GM23248 (cell line): ENCODE measurements at regions not wholly inside any gene's neighbourhood (a gene's known extent, or its start where the extent isn't known, plus 50 kb on each side); places are given as distances from the start of the nearest gene placed in this dataset.
A peak's percentile ranks its signal among the peaks of the same experiment; 100 is the strongest.

Source experiments
- DNase-seq: peaks from one replicate; pipeline ENCODE4 v3.0.0-alpha.2; 2015
- H2AFZ ChIP-seq: fragments of 200-600 bp; sonication (generic); 2 replicates; pipeline ENCODE4 v1.6.1; 2016; ENCODE audit warnings: antibody characterized with exemption
- H3F3A ChIP-seq: fragments of 200-600 bp; sonication (generic); 2 replicates; pipeline ENCODE4 v1.6.1; 2016; ENCODE audit warnings: mild to moderate bottlenecking, antibody characterized with exemption, mixed run types; ENCODE audit not compliant: insufficient read depth
- H3K27ac ChIP-seq: fragments of 200-600 bp; sonication (generic); 2 replicates; pipeline ENCODE4 v1.5.1; 2016; ENCODE audit warnings: mild to moderate bottlenecking
- H3K27me3 ChIP-seq: fragments of 200-600 bp; sonication (generic); replicated peaks from 2 replicates; pipeline ENCODE4 v1.6.1; 2016; ENCODE audit warnings: mild to moderate bottlenecking; ENCODE audit not compliant: insufficient read depth
- H3K36me3 ChIP-seq: fragments of 200-600 bp; sonication (generic); 2 replicates; pipeline ENCODE4 v1.6.1; 2016; ENCODE audit warnings: low read depth, mild to moderate bottlenecking
- H3K4me1 ChIP-seq: fragments of 200-600 bp; sonication (generic); 2 replicates; pipeline ENCODE4 v1.6.1; 2016; ENCODE audit warnings: mild to moderate bottlenecking; ENCODE audit not compliant: insufficient read depth
- H3K4me2 ChIP-seq: fragments of 200-600 bp; sonication (generic); one replicate; pipeline ENCODE4 v1.6.1; 2016; ENCODE audit warnings: mild to moderate bottlenecking; ENCODE audit not compliant: unreplicated experiment
- H3K4me3 ChIP-seq: fragments of 200-600 bp; sonication (generic); 2 replicates; pipeline ENCODE4 v1.5.1; 2016; ENCODE audit warnings: mild to moderate bottlenecking
- H3K79me2 ChIP-seq: fragments of 200-600 bp; sonication (generic); 2 replicates; pipeline ENCODE4 v1.6.1; 2016; ENCODE audit warnings: mild to moderate bottlenecking; ENCODE audit not compliant: insufficient read depth
- H3K9ac ChIP-seq: fragments of 200-600 bp; sonication (generic); 2 replicates; pipeline ENCODE4 v1.6.1; 2016; ENCODE audit warnings: mild to moderate bottlenecking
- H3K9me2 ChIP-seq: fragments of 200-600 bp; sonication (generic); 2 replicates; pipeline ENCODE4 v1.6.1; 2016; ENCODE audit warnings: mixed run types, mild to moderate bottlenecking, moderate library complexity; ENCODE audit not compliant: insufficient read depth
- H3K9me3 ChIP-seq: fragments of 200-600 bp; sonication (generic); one replicate; pipeline ENCODE4 v1.6.1; 2017; ENCODE audit warnings: low read depth
- H4K20me1 ChIP-seq: fragments of 200-600 bp; sonication (generic); 2 replicates; pipeline ENCODE4 v1.6.0; 2016; ENCODE audit not compliant: insufficient read depth
- EZH2 ChIP-seq: fragments of 200-600 bp; sonication (generic); IDR thresholded peaks from 2 replicates; pipeline ENCODE4 v1.6.1; 2018; ENCODE audit warnings: antibody characterized with exemption, mild to moderate bottlenecking; ENCODE audit not compliant: insufficient read depth, poor library complexity, severe bottlenecking
- EZH2phosphoT487 ChIP-seq: fragments of 200-600 bp; sonication (generic); IDR thresholded peaks from 2 replicates; pipeline ENCODE4 v1.6.1; 2018; ENCODE audit warnings: antibody characterized with exemption, moderate library complexity, mild to moderate bottlenecking, low read depth; ENCODE audit not compliant: insufficient read depth
- WGBS, 2 experiments: methylation state at CpG; one replicate each; pipeline ENCODE4 v1.1.6; 2015 to 2017; ENCODE audit warnings: low lambda C conversion rate in 2 of 2, low coverage in 1 of 2; ENCODE audit errors: missing lambda C conversion rate in 2 of 2; 5-methylcytosine and 5-hydroxymethylcytosine counted together
- in situ Hi-C: fragments of 300-500 bp; cut with MboI; formaldehyde crosslinking; loops from 2 replicates; pipeline ENCODE4 v1.15.0; 2020

DNA sequence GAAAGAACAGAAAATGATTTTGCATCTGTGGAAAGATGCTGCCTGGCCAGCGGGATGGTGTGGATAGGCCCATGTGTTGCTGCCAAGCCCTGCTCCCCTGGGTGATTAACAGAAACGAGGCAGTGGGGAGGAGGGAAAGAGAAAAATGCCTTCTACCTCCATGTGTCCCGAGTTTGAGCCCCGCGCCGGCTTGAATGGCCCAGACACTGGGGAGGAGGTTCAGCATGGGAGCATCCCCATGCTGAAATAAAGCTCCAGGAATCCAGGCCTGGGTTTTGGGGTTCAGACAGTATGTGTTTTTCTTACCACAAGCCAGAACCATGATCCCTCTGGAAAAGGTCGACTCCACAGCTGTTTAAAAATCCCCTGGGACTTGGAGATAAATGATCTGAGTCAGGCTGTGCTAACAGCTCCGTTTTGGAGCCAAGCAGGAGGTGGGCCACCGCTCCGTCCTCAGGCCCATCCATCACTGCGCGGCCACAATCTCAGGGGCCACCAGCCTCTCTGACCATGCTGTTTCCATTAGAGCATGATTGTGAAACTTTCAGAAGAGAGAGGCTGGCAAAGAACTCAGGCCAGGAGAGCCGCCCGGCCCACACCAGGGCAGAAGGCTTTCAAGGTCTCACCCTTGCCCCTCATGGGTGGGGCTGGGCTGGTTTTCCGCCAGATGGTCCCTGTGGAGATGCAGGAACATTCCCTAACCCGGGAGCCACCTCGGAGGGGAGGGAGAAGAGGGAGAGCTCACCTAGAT, 299.7 kb downstream of the ZEB1 start:
- H3K4me3 ChIP-seq, result no peak overlapping the region
- H2AFZ ChIP-seq, result no peak overlapping the region
- peaks cover 44% of the 10 kb centered on the region for H3F3A ChIP-seq
- H3K79me2 ChIP-seq, result no peaks in the 10 kb centered on the region
- H3K9ac ChIP-seq, result no peak overlapping the region
- TF ChIP-seq EZH2phosphoT487, result peak; percentile 72; the same call in 1 of the 2 replicates
- TF ChIP-seq EZH2, result no peak
- no peaks in the 10 kb centered on the region for H3K36me3 ChIP-seq
- 3 to 5% methylated on average over 17 of the region's 17 CpGs for WGBS, 2 experiments
- no peak overlapping the region for H3K27ac ChIP-seq
- no peaks in the 10 kb centered on the region for H4K20me1 ChIP-seq
- peak; percentile 89 for DNase-seq
- no peaks in the 10 kb centered on the region for H3K27me3 ChIP-seq
- H3K9me2 ChIP-seq, result no peaks in the 10 kb centered on the region
- H3K9me3 ChIP-seq, result no peaks in the 10 kb centered on the region
- H3K4me1 ChIP-seq, result peaks cover 55% of the 10 kb centered on the region
- peak overlapping the region; percentile 38 for H3K4me2 ChIP-seq
- in situ Hi-C loops, result no loop called here

- in situ Hi-C loops, result no loop called here
- no peaks in the 10 kb centered on the region for H3K79me2 ChIP-seq
- no peaks in the 10 kb centered on the region for H4K20me1 ChIP-seq
- H3K9ac ChIP-seq, result no peak overlapping the region
- TF ChIP-seq EZH2phosphoT487, result no peak
- TF ChIP-seq EZH2, result no peak
- H2AFZ ChIP-seq, result no peak overlapping the region
- no peaks in the 10 kb centered on the region for H3K27me3 ChIP-seq
- no peaks in the 10 kb centered on the region for H3K9me3 ChIP-seq
- no peak overlapping the region for H3K4me3 ChIP-seq
- no peak for DNase-seq
- 60 to 97% methylated on average over 1 to 2 of the region's 2 CpGs for WGBS, 2 experiments
- no peaks in the 10 kb centered on the region for H3K9me2 ChIP-seq
- H3K27ac ChIP-seq, result no peak overlapping the region
- peaks cover 46% of the 10 kb centered on the region for H3K4me1 ChIP-seq
- peaks cover 35% of the 10 kb centered on the region for H3F3A ChIP-seq
- no peaks in the 10 kb centered on the region for H3K36me3 ChIP-seq
- no peak overlapping the region for H3K4me2 ChIP-seq
Observed at GRCh38 chr10:31617757-31618156, 298.7 kb downstream of the ZEB1 start.

DNA sequence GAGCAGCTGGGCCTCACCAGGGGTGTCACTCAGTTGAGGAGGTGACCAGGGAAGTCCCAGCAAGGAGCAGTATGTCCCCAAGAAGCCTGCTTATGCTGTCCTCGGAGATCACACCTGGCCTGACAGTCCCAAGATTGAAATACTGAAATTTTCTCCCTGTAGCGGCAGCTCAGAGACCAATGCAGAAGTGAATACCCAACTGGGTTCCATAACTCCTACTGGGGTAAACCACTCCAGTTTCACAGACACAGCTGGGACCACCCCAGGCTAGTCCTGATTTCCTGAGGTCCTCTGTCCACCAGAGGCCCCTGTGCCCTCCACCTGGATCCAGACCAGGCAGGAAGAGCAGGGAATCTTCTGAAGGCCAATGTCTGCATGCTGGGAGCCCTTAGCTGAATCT, 298.1 kb downstream of the ZEB1 start:
- Histone ChIP-seq H4K20me1 (no peaks in the 10 kb centered on the region), H2AFZ (no peak overlapping the region), H3K9me3 (no peaks in the 10 kb centered on the region), H3K4me3 (no peak overlapping the region), H3K9ac (no peak overlapping the region), H3F3A (peaks cover 28% of the 10 kb centered on the region; the same call in 1 of the 2 replicates), H3K4me2 (no peak overlapping the region), H3K4me1 (peaks cover 43% of the 10 kb centered on the region), H3K27ac (no peak overlapping the region), H3K79me2 (no peaks in the 10 kb centered on the region), H3K9me2 (no peaks in the 10 kb centered on the region), H3K27me3 (no peaks in the 10 kb centered on the region), H3K36me3 (no peaks in the 10 kb centered on the region)
- TF ChIP-seq EZH2 (no peak), EZH2phosphoT487 (no peak)
- DNase-seq, result no peak
- 97 to 100% methylated on average over 2 of the region's 2 CpGs for WGBS, 2 experiments
- in situ Hi-C loops, result no loop called here

GRCh38 chr10:31615129-31615528, 296.1 kb downstream of the ZEB1 start:
- no peaks in the 10 kb centered on the region for H3K9me3 ChIP-seq
- H3K27me3 ChIP-seq, result no peaks in the 10 kb centered on the region
- no peaks in the 10 kb centered on the region for H3K9me2 ChIP-seq
- no peak for TF ChIP-seq EZH2phosphoT487
- no peak for TF ChIP-seq EZH2
- H3K4me3 ChIP-seq, result no peak overlapping the region
- H3K4me1 ChIP-seq, result peaks cover 31% of the 10 kb centered on the region
- H4K20me1 ChIP-seq, result no peaks in the 10 kb centered on the region
- no peak overlapping the region for H2AFZ ChIP-seq
- in situ Hi-C loops, result no loop called here
- H3F3A ChIP-seq, result peaks cover 12% of the 10 kb centered on the region; the same call in 1 of the 2 replicates
- H3K9ac ChIP-seq, result no peak overlapping the region
- H3K79me2 ChIP-seq, result no peaks in the 10 kb centered on the region
- no peaks in the 10 kb centered on the region for H3K36me3 ChIP-seq
- no peak for DNase-seq
- H3K4me2 ChIP-seq, result no peak overlapping the region
- H3K27ac ChIP-seq, result no peak overlapping the region

- no peak for DNase-seq
- Histone ChIP-seq H3K4me1 (peaks cover 25% of the 10 kb centered on the region), H3K9ac (no peak overlapping the region), H3K4me2 (no peak overlapping the region), H4K20me1 (no peaks in the 10 kb centered on the region), H3K27me3 (no peaks in the 10 kb centered on the region), H3K9me2 (no peaks in the 10 kb centered on the region), H3K9me3 (no peaks in the 10 kb centered on the region), H3K36me3 (no peaks in the 10 kb centered on the region), H3K27ac (no peak overlapping the region), H2AFZ (no peak overlapping the region), H3K79me2 (no peaks in the 10 kb centered on the region), H3K4me3 (no peak overlapping the region), H3F3A (peaks cover 7% of the 10 kb centered on the region; the same call in 1 of the 2 replicates)
- 93 to 94% methylated on average over 1 of the region's 1 CpG for WGBS, 2 experiments
- no peak for TF ChIP-seq EZH2phosphoT487
- no peak for TF ChIP-seq EZH2
- in situ Hi-C loops, result no loop called here
Observed at GRCh38 chr10:31614611-31615010, 295.6 kb downstream of the ZEB1 start.
